HL-60 (cell line): ENCODE measurements at regions not wholly inside any gene's neighbourhood (a gene's known extent, or its start where the extent isn't known, plus 50 kb on each side); places are given as distances from the start of the nearest gene placed in this dataset.

Experiments used
- DNase-seq, 2 experiments: peaks; one replicate each; pipeline ENCODE4 v3.0.0-alpha.2; 2010 to 2020; ENCODE audit warnings: low read depth in 1 of 2, low spot score in 1 of 2
- H3K27ac ChIP-seq: fragments of 250-450 bp; sonication (Bioruptor Pico); replicated peaks from 2 replicates; pipeline ENCODE4 v1.5.1; 2020; ENCODE audit warnings: mild to moderate bottlenecking, moderate library complexity
- H3K27me3 ChIP-seq: fragments of 250-450 bp; sonication (Bioruptor Pico); 2 replicates; pipeline ENCODE4 v1.5.1; 2021; ENCODE audit warnings: mild to moderate bottlenecking, moderate library complexity; ENCODE audit not compliant: insufficient read depth, poor library complexity, severe bottlenecking
- H3K4me3 ChIP-seq: replicated peaks from 2 replicates; pipeline ENCODE4 v1.5.1; 2011; ENCODE audit warnings: mild to moderate bottlenecking, control low read depth, low read length; ENCODE audit not compliant: insufficient read depth
- CTCF ChIP-seq: IDR thresholded peaks from one replicate; pipeline ENCODE4 v1.5.1; 2011; ENCODE audit warnings: low read length, control low read depth, inconsistent platforms; ENCODE audit not compliant: insufficient read depth
- GABPA ChIP-seq: IDR thresholded peaks from 2 replicates; pipeline ENCODE4 v1.6.1; 2012; ENCODE audit warnings: low read depth
- POLR2AphosphoS5 ChIP-seq: IDR thresholded peaks from 2 replicates; pipeline ENCODE4 v1.6.1; 2012; ENCODE audit warnings: low read depth
- REST ChIP-seq: IDR thresholded peaks from 2 replicates; pipeline ENCODE4 v1.6.1; 2012; ENCODE audit warnings: low read depth; ENCODE audit not compliant: insufficient replicate concordance
- SPI1 ChIP-seq: IDR thresholded peaks from 2 replicates; pipeline ENCODE4 v1.6.1; 2012; ENCODE audit warnings: low read depth, mild to moderate bottlenecking, borderline replicate concordance

GRCh38 chr4:111404673-111405072, 740.6 kb upstream of the FAM241A start:
- H3K4me3 ChIP-seq, result no peak overlapping the region
- no peak overlapping the region for H3K27ac ChIP-seq
- TF ChIP-seq SPI1 (no peak), POLR2AphosphoS5 (no peak), GABPA (no peak), REST (no peak), CTCF (no peak)
- DNase-seq, result no peak
- no peaks in the 10 kb centered on the region for H3K27me3 ChIP-seq

- Histone ChIP-seq H3K27ac (no peak overlapping the region), H3K4me3 (no peak overlapping the region), H3K27me3 (no peaks in the 10 kb centered on the region)
- TF ChIP-seq SPI1 (no peak), REST (no peak), CTCF (no peak), POLR2AphosphoS5 (no peak)
- DNase-seq, result no peak
These were observed 739.3 kb upstream of the FAM241A start for GRCh38 chr4:111405989-111406388.

GRCh38 chr4:111410571-111410970, 734.7 kb upstream of the FAM241A start:
- TF ChIP-seq POLR2AphosphoS5 (no peak), GABPA (no peak), CTCF (no peak)
- Histone ChIP-seq H3K27me3 (no peaks in the 10 kb centered on the region), H3K27ac (no peak overlapping the region), H3K4me3 (no peak overlapping the region)
- DNase-seq, result no peak

GRCh38 chr4:111417521-111417920, 727.7 kb upstream of the FAM241A start:
- Histone ChIP-seq H3K27me3 (no peaks in the 10 kb centered on the region), H3K27ac (no peak overlapping the region), H3K4me3 (no peak overlapping the region)
- DNase-seq, result no peak
- TF ChIP-seq REST, result no peak
- no peak for TF ChIP-seq SPI1
- TF ChIP-seq CTCF, result no peak
- no peak for TF ChIP-seq POLR2AphosphoS5
- TF ChIP-seq GABPA, result no peak
